Neural crest cell (in vitro differentiated cells): ENCODE measurements at regions not wholly inside any gene's neighbourhood (a gene's known extent, or its start where the extent isn't known, plus 50 kb on each side); places are given as distances from the start of the nearest gene placed in this dataset.

Source experiments
- DNase-seq: peaks from one replicate; pipeline ENCODE4 v3.0.0; 2021; ENCODE audit warnings: low read depth, mixed read lengths, low spot score
- H3K27ac Mint-ChIP-seq: one replicate; pipeline ENCODE4 v1.8.0; 2021; ENCODE audit warnings: mild to moderate bottlenecking, mixed read lengths; ENCODE audit not compliant: unreplicated experiment
- H3K27me3 Mint-ChIP-seq: 2 replicates; pipeline ENCODE4 v1.8.0; 2021; ENCODE audit warnings: low read depth, mild to moderate bottlenecking, mixed read lengths
- H3K36me3 Mint-ChIP-seq: 2 replicates; pipeline ENCODE4 v1.8.0; 2021; ENCODE audit warnings: low read depth, mild to moderate bottlenecking, mixed read lengths
- H3K4me1 Mint-ChIP-seq: 2 replicates; pipeline ENCODE4 v1.8.0; 2021; ENCODE audit warnings: mixed read lengths
- H3K4me3 Mint-ChIP-seq: one replicate; pipeline ENCODE4 v1.8.0; 2021; ENCODE audit warnings: mild to moderate bottlenecking, mixed read lengths
- H3K9me3 Mint-ChIP-seq: 2 replicates; pipeline ENCODE4 v1.8.0; 2021; ENCODE audit warnings: mixed read lengths
- TF ChIP-seq, protein P1 (sequence below): fragments of 200-600 bp; sonication (generic); conservative IDR thresholded peaks from 2 replicates; pipeline ENCODE4 v1.5.0; 2021; ENCODE audit warnings: antibody characterized with exemption, mild to moderate bottlenecking

- H3K27me3 Mint-ChIP-seq, result peaks cover 22% of the 10 kb centered on the region
- TF ChIP-seq, protein P1, sequence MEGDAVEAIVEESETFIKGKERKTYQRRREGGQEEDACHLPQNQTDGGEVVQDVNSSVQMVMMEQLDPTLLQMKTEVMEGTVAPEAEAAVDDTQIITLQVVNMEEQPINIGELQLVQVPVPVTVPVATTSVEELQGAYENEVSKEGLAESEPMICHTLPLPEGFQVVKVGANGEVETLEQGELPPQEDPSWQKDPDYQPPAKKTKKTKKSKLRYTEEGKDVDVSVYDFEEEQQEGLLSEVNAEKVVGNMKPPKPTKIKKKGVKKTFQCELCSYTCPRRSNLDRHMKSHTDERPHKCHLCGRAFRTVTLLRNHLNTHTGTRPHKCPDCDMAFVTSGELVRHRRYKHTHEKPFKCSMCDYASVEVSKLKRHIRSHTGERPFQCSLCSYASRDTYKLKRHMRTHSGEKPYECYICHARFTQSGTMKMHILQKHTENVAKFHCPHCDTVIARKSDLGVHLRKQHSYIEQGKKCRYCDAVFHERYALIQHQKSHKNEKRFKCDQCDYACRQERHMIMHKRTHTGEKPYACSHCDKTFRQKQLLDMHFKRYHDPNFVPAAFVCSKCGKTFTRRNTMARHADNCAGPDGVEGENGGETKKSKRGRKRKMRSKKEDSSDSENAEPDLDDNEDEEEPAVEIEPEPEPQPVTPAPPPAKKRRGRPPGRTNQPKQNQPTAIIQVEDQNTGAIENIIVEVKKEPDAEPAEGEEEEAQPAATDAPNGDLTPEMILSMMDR, result no peak
- peaks cover 3% of the 10 kb centered on the region for H3K9me3 Mint-ChIP-seq
- H3K4me1 Mint-ChIP-seq, result peaks cover 21% of the 10 kb centered on the region
- DNase-seq, result no peak
- no peak overlapping the region for H3K27ac Mint-ChIP-seq
- H3K36me3 Mint-ChIP-seq, result no peaks in the 10 kb centered on the region
- no peak overlapping the region for H3K4me3 Mint-ChIP-seq
Measured at GRCh38 chr1:63005812-63006211, 221.9 kb downstream of the ATG4C start.

GRCh38 chr1:63009421-63009820 lies 225.5 kb downstream of the ATG4C start:
- TF ChIP-seq, protein P1, result no peak
- no peak for DNase-seq
- no peak overlapping the region for H3K4me3 Mint-ChIP-seq
- peaks cover 3% of the 10 kb centered on the region for H3K9me3 Mint-ChIP-seq
- H3K27me3 Mint-ChIP-seq, result peaks cover 7% of the 10 kb centered on the region
- no peak overlapping the region for H3K27ac Mint-ChIP-seq
- no peaks in the 10 kb centered on the region for H3K36me3 Mint-ChIP-seq
- peaks cover 39% of the 10 kb centered on the region for H3K4me1 Mint-ChIP-seq

DNA sequence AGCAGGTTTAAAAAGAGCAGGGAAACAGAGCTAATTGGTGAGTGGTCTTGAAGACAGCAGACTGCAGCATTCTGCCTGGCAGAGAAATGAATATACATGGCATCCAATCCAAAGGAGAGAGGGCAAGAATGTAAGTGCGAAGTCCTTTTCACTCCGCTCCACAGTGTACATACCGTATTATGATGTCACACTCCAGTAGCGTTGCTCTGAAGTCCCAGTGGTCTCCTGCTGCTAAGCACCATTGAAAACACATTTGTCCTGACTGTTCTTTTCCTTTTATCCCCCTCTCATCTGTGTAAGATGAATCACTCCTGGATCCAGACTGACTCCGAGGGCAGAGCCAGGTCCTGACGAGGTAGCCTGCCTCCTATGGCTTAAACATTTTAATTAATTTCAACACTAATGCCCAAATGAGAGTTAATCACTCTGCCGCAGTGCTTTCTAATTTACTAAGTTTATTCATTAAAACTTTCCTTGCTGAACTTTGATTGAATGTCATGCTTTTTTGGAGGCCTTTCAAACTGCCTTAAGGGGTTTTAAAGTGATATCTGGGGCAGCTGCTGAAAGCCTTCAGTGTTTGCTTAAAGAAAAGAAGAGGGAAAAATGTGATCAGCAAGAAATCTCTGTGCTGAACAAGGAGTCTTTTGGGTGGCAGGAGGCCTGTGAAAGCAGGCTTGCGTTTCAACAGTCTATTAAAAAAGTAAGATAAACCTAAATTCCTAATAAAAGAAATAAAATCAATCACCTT lies 227.2 kb downstream of the ATG4C start:
- Mint-ChIP-seq H3K4me1 (peaks cover 39% of the 10 kb centered on the region), H3K9me3 (peaks cover 3% of the 10 kb centered on the region), H3K36me3 (no peaks in the 10 kb centered on the region), H3K27me3 (peaks cover 4% of the 10 kb centered on the region), H3K27ac (peak overlapping the region; percentile 51), H3K4me3 (peak overlapping the region; percentile 11)
- no peak for DNase-seq
- TF ChIP-seq, protein P1, result no peak

DNA sequence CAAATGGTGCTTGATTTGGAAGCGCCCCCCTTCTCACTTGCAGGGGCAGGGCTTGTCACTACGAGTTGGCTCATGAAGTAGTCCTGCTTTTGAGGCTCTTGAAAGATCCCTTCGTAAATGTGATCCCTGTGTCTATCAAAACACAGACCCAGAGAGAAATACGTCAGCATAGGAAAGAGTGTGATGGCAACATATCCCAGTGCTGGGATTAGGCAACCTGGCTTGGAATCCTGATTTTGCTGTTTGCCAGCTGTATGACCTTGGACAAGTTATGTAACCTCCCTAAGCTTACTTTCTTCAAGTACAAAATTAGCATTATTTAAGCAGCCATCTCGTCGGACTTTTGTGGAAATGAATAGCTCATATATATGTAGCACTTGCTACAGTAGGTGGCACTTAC lies 228.4 kb downstream of the ATG4C start:
- H3K9me3 Mint-ChIP-seq, result peaks cover 3% of the 10 kb centered on the region
- H3K27ac Mint-ChIP-seq, result no peak overlapping the region

DNA sequence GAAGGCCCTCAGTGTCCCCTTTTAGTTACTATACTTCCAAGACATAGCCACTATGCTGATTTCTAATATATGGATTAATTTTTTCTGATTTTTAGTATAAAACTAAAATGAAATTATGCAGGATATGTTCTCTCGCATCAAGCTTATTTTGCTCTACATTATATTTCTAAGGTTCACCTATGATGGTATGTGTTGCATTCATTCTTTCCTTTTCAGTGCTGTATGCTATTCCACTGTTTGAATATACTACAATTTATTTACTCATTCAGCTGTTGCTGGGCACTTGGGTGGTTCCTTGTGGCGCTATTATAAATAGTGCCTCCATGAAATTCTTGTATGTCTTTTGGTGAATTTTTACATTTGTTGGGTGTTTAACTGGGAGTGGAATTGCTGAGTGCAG lies 230.3 kb downstream of the ATG4C start:
- no peak for DNase-seq
- TF ChIP-seq, protein P1, result no peak
- Mint-ChIP-seq H3K27ac (no peak overlapping the region), H3K4me1 (peaks cover 34% of the 10 kb centered on the region), H3K36me3 (no peaks in the 10 kb centered on the region), H3K27me3 (peaks cover 2% of the 10 kb centered on the region), H3K4me3 (no peak overlapping the region), H3K9me3 (no peaks in the 10 kb centered on the region)

More for the DNA sequence above, 228.4 kb downstream of the ATG4C start:
- TF ChIP-seq, protein P1, result no peak
- Mint-ChIP-seq H3K4me1 (peaks cover 43% of the 10 kb centered on the region), H3K27me3 (no peaks in the 10 kb centered on the region), H3K4me3 (no peak overlapping the region), H3K36me3 (no peaks in the 10 kb centered on the region)
- no peak for DNase-seq
